ENCODE measurements at regions not wholly inside any gene's neighbourhood (a gene's known extent, or its start where the extent isn't known, plus 50 kb on each side); places are given as distances from the start of the nearest gene placed in this dataset.
A peak's percentile ranks its signal among the peaks of the same experiment; 100 is the strongest.

DNA sequence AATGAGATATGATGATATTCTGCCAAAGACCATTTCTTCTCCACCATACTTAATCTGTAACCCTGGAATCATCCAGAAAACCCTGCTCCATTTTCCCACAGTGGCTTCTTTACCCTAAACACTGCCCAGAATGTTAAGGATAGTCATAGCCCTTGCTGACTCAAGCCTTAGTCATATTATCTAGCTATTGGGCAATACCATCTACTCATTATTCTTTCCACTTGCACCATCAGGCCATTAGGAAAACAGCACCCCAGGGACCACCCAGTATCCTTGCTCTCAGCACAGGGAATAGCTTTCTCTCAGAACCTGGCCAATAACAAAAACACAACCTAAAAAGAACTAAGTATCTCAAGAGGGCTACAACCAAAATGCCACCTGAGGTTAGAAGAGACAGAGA is 445.7 kb upstream of the SLC14A2 start:
- Mint-ChIP-seq H3K4me3 (no peak overlapping the region), H3K4me1 (peaks cover 61% of the 10 kb centered on the region), H3K27me3 (ENCODE audit: low read depth) (no peaks in the 10 kb centered on the region), H3K36me3 (ENCODE audit: low read depth) (no peaks in the 10 kb centered on the region), H3K27ac (peak overlapping the region in 2 of 3 experiments; percentile 10 to 66), H3K9me3 (no peaks in the 10 kb centered on the region)
- TF ChIP-seq, protein P1, sequence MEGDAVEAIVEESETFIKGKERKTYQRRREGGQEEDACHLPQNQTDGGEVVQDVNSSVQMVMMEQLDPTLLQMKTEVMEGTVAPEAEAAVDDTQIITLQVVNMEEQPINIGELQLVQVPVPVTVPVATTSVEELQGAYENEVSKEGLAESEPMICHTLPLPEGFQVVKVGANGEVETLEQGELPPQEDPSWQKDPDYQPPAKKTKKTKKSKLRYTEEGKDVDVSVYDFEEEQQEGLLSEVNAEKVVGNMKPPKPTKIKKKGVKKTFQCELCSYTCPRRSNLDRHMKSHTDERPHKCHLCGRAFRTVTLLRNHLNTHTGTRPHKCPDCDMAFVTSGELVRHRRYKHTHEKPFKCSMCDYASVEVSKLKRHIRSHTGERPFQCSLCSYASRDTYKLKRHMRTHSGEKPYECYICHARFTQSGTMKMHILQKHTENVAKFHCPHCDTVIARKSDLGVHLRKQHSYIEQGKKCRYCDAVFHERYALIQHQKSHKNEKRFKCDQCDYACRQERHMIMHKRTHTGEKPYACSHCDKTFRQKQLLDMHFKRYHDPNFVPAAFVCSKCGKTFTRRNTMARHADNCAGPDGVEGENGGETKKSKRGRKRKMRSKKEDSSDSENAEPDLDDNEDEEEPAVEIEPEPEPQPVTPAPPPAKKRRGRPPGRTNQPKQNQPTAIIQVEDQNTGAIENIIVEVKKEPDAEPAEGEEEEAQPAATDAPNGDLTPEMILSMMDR (IDR thresholded peaks at IDR 0.05; ENCODE audit: unreplicated experiment in 3 of 3) = no peak

DNA sequence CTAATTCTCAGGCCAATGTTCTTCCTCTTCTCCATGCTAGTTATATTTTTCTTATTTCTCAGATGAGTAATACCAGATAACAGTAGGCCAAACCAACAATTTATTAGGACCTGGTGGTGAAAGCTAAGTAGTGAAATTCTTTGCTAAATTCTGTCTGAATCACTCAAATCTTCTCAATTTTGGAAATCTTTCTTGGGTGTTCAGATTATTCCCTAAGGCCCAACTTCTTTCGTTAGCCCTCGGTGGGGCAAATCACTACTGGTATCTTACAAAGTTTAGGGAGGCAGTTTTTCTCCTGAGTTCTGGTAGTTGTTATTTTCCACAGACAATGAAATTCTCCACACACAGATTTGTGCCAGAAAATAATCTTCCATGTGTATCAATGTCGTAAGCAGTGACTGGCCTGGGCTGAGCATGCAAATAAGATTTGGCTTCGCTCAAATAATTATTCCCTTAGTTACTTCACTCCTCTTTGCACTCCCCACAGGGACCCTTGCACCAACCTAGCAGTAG is 443.5 kb upstream of the SLC14A2 start:
- Mint-ChIP-seq H3K36me3 (ENCODE audit: low read depth) (no peaks in the 10 kb centered on the region), H3K9me3 (no peaks in the 10 kb centered on the region), H3K27me3 (ENCODE audit: low read depth) (no peaks in the 10 kb centered on the region), H3K4me3 (no peak overlapping the region), H3K27ac (peak overlapping the region in 2 of 3 experiments; percentile 47 to 66), H3K4me1 (peaks cover 51% of the 10 kb centered on the region)
- TF ChIP-seq, protein P1 (IDR thresholded peaks at IDR 0.05; ENCODE audit: unreplicated experiment in 3 of 3) = no peak

DNA sequence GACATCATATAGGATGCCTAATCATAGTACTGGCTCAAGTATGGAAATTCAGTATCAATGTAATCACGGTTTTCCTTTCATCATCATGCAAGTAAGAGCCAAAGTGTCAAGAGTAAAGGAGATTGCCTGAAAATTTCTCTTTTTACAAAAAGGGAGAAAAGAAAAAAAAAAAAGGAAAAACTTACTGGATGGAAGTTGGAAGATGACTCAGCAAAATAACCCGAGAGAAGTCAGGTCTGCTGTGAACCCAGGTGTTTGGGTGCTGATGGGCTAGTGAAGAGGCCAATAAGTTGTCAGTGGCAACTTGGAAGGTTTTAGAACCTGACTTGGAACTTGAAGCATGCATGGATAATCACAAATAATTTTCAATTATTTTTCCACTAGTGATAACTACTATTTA is 441.9 kb upstream of the SLC14A2 start:
- H3K4me1 Mint-ChIP-seq = peaks cover 43% of the 10 kb centered on the region
- no peak overlapping the region for H3K4me3 Mint-ChIP-seq
- TF ChIP-seq, protein P1 (IDR thresholded peaks at IDR 0.05; ENCODE audit: unreplicated experiment in 3 of 3) = no peak
- H3K9me3 Mint-ChIP-seq = no peaks in the 10 kb centered on the region
- H3K27ac Mint-ChIP-seq = peak overlapping the region; percentile 56 to 66 (median 58)
- no peaks in the 10 kb centered on the region for H3K36me3 Mint-ChIP-seq (ENCODE audit: low read depth)
- no peaks in the 10 kb centered on the region for H3K27me3 Mint-ChIP-seq (ENCODE audit: low read depth)

- Mint-ChIP-seq H3K4me1 (peaks cover 43% of the 10 kb centered on the region), H3K9me3 (no peaks in the 10 kb centered on the region), H3K36me3 (ENCODE audit: low read depth) (no peaks in the 10 kb centered on the region), H3K4me3 (no peak overlapping the region), H3K27me3 (ENCODE audit: low read depth) (no peaks in the 10 kb centered on the region), H3K27ac (peak overlapping the region; percentile 58 to 67 (median 66))
- TF ChIP-seq, protein P1 (IDR thresholded peaks at IDR 0.05; ENCODE audit: unreplicated experiment in 3 of 3) = no peak
These were observed 441.3 kb upstream of the SLC14A2 start for GRCh38 chr18:45173799-45174519.

- Mint-ChIP-seq H3K4me1 (peaks cover 43% of the 10 kb centered on the region), H3K27ac (peak overlapping the region; percentile 58 to 67 (median 66)), H3K27me3 (ENCODE audit: low read depth) (no peaks in the 10 kb centered on the region), H3K9me3 (no peaks in the 10 kb centered on the region), H3K4me3 (no peak overlapping the region), H3K36me3 (ENCODE audit: low read depth) (no peaks in the 10 kb centered on the region)
- TF ChIP-seq, protein P1 (IDR thresholded peaks at IDR 0.05; ENCODE audit: unreplicated experiment in 3 of 3) = no peak
These were observed 440.6 kb upstream of the SLC14A2 start for GRCh38 chr18:45174629-45175136.

Measured in nephron (organoid).